IMR-90 (cell line): ENCODE measurements at regions not wholly inside any gene's neighbourhood (a gene's known extent, or its start where the extent isn't known, plus 50 kb on each side); places are given as distances from the start of the nearest gene placed in this dataset.

ENCODE experiments used
- ATAC-seq: fragments of 200-7000 bp; cut with Tn5 transposase; 2 replicates; pipeline ENCODE4 v1.9.1; 2020; ENCODE audit warnings: low read depth, mild to moderate bottlenecking, moderate library complexity
- BruUV-seq: library from RNA; stranded (reverse); fragments of 400-500 nt; replicated peaks from 2 replicates; lab custom pipeline; 2021; lab: Mats Ljungman, UMichigan
- CTCF ChIA-PET: fragments of 300-600 bp; formaldehyde crosslinking; extraction: SDS; loops from one replicate; lab custom pipeline; 2021; ENCODE audit warnings: antibody characterized with exemption; lab: Yijun Ruan, JAX
- POLR2A ChIA-PET: fragments of 300-600 bp; sonication (Branson Sonifier 250); formaldehyde crosslinking; loops from one replicate; lab custom pipeline; 2022; ENCODE audit warnings: antibody characterized with exemption; ENCODE audit not compliant: unreplicated experiment; lab: Charles Lee
- DNase-seq: peaks from one replicate; pipeline ENCODE4 v3.0.0; 2013
- H2AFZ ChIP-seq: replicated peaks from 2 replicates; pipeline ENCODE3; 2013; ENCODE audit warnings: low read length, mild to moderate bottlenecking; ENCODE audit not compliant: poor library complexity
- H2AK5ac ChIP-seq: 2 replicates; pipeline ENCODE4 v1.6.1; 2013; ENCODE audit warnings: low read depth, low read length, inconsistent platforms
- H2AK9ac ChIP-seq: replicated peaks from 2 replicates; pipeline ENCODE3; 2013; ENCODE audit warnings: mild to moderate bottlenecking, low read depth, low read length, moderate library complexity; ENCODE audit not compliant: poor library complexity
- H2BK120ac ChIP-seq: 2 replicates; pipeline ENCODE4 v1.6.1; 2013; ENCODE audit warnings: low read depth, low read length, inconsistent platforms
- H2BK15ac ChIP-seq: 3 replicates; pipeline ENCODE4 v1.6.1; 2013; ENCODE audit warnings: low read depth, low read length, inconsistent platforms
- H2BK20ac ChIP-seq: 2 replicates; pipeline ENCODE4 v1.6.1; 2013; ENCODE audit warnings: low read depth, mild to moderate bottlenecking, inconsistent platforms, low read length, moderate library complexity
- H2BK5ac ChIP-seq: 2 replicates; pipeline ENCODE4 v1.6.1; 2013; ENCODE audit warnings: mild to moderate bottlenecking, low read depth, low read length, inconsistent platforms; ENCODE audit not compliant: poor library complexity, severe bottlenecking
- H3K14ac ChIP-seq: replicated peaks from 2 replicates; pipeline ENCODE4 v1.6.1; 2013; ENCODE audit warnings: low read depth, low read length, inconsistent platforms
- H3K18ac ChIP-seq: 2 replicates; pipeline ENCODE4 v1.6.1; 2013; ENCODE audit warnings: low read depth, low read length, control low read depth
- H3K23ac ChIP-seq: 2 replicates; pipeline ENCODE4 v1.6.1; 2013; ENCODE audit warnings: low read depth, low read length, inconsistent platforms
- H3K27ac ChIP-seq: 2 replicates; pipeline ENCODE4 v1.5.1; 2013; ENCODE audit warnings: mild to moderate bottlenecking, control low read depth, low read length; ENCODE audit not compliant: insufficient read depth
- H3K27me3 ChIP-seq: 2 replicates; pipeline ENCODE4 v1.6.1; 2013; ENCODE audit warnings: low read length; ENCODE audit not compliant: control insufficient read depth, insufficient read depth
- H3K36me3 ChIP-seq: 2 replicates; pipeline ENCODE4 v1.6.1; 2013; ENCODE audit warnings: low read length, mixed read lengths; ENCODE audit not compliant: control insufficient read depth, insufficient read depth
- H3K4ac ChIP-seq: 2 replicates; pipeline ENCODE4 v1.6.1; 2013; ENCODE audit warnings: low read depth, low read length, inconsistent platforms
- H3K4me1 ChIP-seq: 2 replicates; pipeline ENCODE4 v1.6.1; 2013; ENCODE audit warnings: low read length, mixed read lengths; ENCODE audit not compliant: control insufficient read depth, insufficient read depth
- H3K4me2 ChIP-seq: 2 replicates; pipeline ENCODE4 v1.6.1; 2013; ENCODE audit warnings: low read depth, mild to moderate bottlenecking, control low read depth, low read length, moderate library complexity
- H3K4me3 ChIP-seq: 2 replicates; pipeline ENCODE4 v1.5.1; 2013; ENCODE audit warnings: low read depth, mild to moderate bottlenecking, control low read depth, low read length, moderate library complexity; ENCODE audit not compliant: insufficient read depth
- H3K56ac ChIP-seq: 2 replicates; pipeline ENCODE4 v1.6.1; 2013; ENCODE audit warnings: low read length, inconsistent platforms; ENCODE audit not compliant: insufficient read depth; ENCODE audit errors: extremely low read depth
- H3K79me1 ChIP-seq, 2 experiments: 2 replicates each; pipeline ENCODE4 v1.6.1; 2013; ENCODE audit warnings: low read length in 2 of 2, inconsistent platforms in 1 of 2, low read depth in 1 of 2
- H3K9ac ChIP-seq: 2 replicates; pipeline ENCODE4 v1.6.1; 2013; ENCODE audit warnings: low read depth, low read length, control low read depth
- H3K9me1 ChIP-seq: 2 replicates; pipeline ENCODE4 v1.6.1; 2013; ENCODE audit warnings: low read length, inconsistent platforms; ENCODE audit not compliant: insufficient read depth
- H3K9me3 ChIP-seq: 2 replicates; pipeline ENCODE4 v1.6.1; 2013; ENCODE audit warnings: low read length; ENCODE audit not compliant: control insufficient read depth, insufficient read depth
- H4K20me1 ChIP-seq: 2 replicates; pipeline ENCODE4 v1.6.1; 2013; ENCODE audit warnings: low read length, inconsistent platforms; ENCODE audit not compliant: insufficient read depth
- H4K5ac ChIP-seq: 2 replicates; pipeline ENCODE4 v1.6.1; 2013; ENCODE audit warnings: mild to moderate bottlenecking, low read depth, low read length, control low read depth
- H4K8ac ChIP-seq, 2 experiments: 2 replicates each; pipeline ENCODE4 v1.6.1; 2013; ENCODE audit warnings: low read depth in 2 of 2, low read length in 2 of 2, control low read depth in 1 of 2, inconsistent platforms in 1 of 2
- H4K91ac ChIP-seq: 2 replicates; pipeline ENCODE4 v1.6.1; 2013; ENCODE audit warnings: low read depth, low read length, inconsistent platforms; ENCODE audit not compliant: insufficient read depth
- ELK1 ChIP-seq: fragments of 150-350 bp; IDR thresholded peaks from 2 replicates; pipeline ENCODE4 v1.6.1; 2016; ENCODE audit warnings: low read depth, mild to moderate bottlenecking, low read length, moderate library complexity, borderline replicate concordance
- FOS ChIP-seq: fragments of 150-350 bp; IDR thresholded peaks from 2 replicates; pipeline ENCODE4 v1.6.1; 2016; ENCODE audit warnings: low read depth, low read length
- MAZ ChIP-seq: IDR thresholded peaks from 2 replicates; pipeline ENCODE4 v1.6.1; 2012; ENCODE audit warnings: low read depth, mild to moderate bottlenecking, low read length, improper control_type of control experiment, moderate library complexity, borderline replicate concordance
- MXI1 ChIP-seq: IDR thresholded peaks from 2 replicates; pipeline ENCODE4 v1.6.1; 2012; ENCODE audit warnings: low read depth, mild to moderate bottlenecking, low read length, moderate library complexity, borderline replicate concordance
- NFE2L2 ChIP-seq: fragments of 150-350 bp; IDR thresholded peaks from 2 replicates; pipeline ENCODE4 v1.6.1; 2016; ENCODE audit warnings: low read depth, mild to moderate bottlenecking, low read length
- RFX5 ChIP-seq: IDR thresholded peaks from 2 replicates; pipeline ENCODE4 v1.8.0; 2012; ENCODE audit warnings: low read depth, mild to moderate bottlenecking, low read length, moderate library complexity
- USF2 ChIP-seq: fragments of 150-350 bp; IDR thresholded peaks from 2 replicates; pipeline ENCODE4 v1.6.1; 2017; ENCODE audit warnings: mild to moderate bottlenecking, antibody characterized with exemption, low read length, low read depth
- WGBS, 2 experiments: methylation state at CpG; one replicate each; pipeline versions ENCODE4 v1.1.5 to v1.1.7; 2013; ENCODE audit warnings: missing lambda C conversion rate in 2 of 2; ENCODE audit not compliant: insufficient read length in 1 of 2; ENCODE audit errors: extremely low coverage in 2 of 2; 5-methylcytosine and 5-hydroxymethylcytosine counted together
- dilution Hi-C: fragments of 300-500 bp; cut with HindIII; formaldehyde crosslinking; loops from one replicate; pipeline ENCODE4 v1.14.3; 2018; ENCODE audit warnings: low sequenced_read_pairs; ENCODE audit not compliant: unreplicated experiment
- in situ Hi-C: fragments of 300-500 bp; cut with MboI; formaldehyde crosslinking; loops from 3 replicates; pipeline ENCODE4 v1.14.3; 2019; ENCODE audit warnings: low sequenced_read_pairs, inconsistent platforms, mixed read lengths
- intact Hi-C: fragments of 100-400 bp; cut with micrococcal nuclease; formaldehyde crosslinking; loops from 2 replicates; pipeline ENCODE4 v1.10.0; 2022

DNA sequence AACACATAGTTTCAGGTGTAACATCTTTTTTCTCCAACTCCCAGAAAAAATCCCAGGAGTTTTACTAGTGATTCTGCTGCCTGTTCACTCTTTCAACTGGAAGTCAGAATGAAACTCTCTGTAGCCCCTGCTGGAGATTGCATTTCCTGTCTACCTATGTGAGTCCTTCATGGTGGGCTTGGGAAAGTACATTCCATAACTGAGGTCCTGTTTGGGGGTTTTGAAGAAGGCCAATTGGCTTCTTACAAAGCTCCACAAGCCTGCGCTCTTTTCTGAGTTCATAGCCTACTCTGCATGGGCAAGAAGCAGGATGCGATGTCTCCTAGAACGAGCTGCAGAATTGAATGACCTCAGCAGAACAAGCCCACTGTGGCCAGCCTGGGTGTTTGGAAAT, 86.7 kb downstream of the LYZL2 start:
- POLR2A ChIA-PET: no interaction called here
- dilution Hi-C loops: no loop called here

More for the DNA sequence above, 86.7 kb downstream of the LYZL2 start:
- H3K4ac ChIP-seq: no peak overlapping the region
- H3K27ac ChIP-seq: no peak overlapping the region
- no peak overlapping the region for H2BK5ac ChIP-seq
- ATAC-seq (no peak), DNase-seq (no peak)
- no peaks in the 10 kb centered on the region for H3K9me1 ChIP-seq
- H3K56ac ChIP-seq: no peak overlapping the region
- in situ Hi-C loops: no loop called here
- WGBS, 2 experiments: no CpG with 5 or more reads among the region's 3 CpGs
- H3K79me1 ChIP-seq: no peaks in the 10 kb centered on the region
- no peak overlapping the region for H2AK5ac ChIP-seq
- TF ChIP-seq MAZ: no peak
- no peak for TF ChIP-seq FOS
- TF ChIP-seq MXI1: no peak
- no peak for TF ChIP-seq NFE2L2
- no peak for TF ChIP-seq USF2
- TF ChIP-seq ELK1: no peak
- no peak for TF ChIP-seq RFX5
- H4K5ac ChIP-seq: no peak overlapping the region
- H3K18ac ChIP-seq: no peak overlapping the region
- no peaks in the 10 kb centered on the region for H3K9me3 ChIP-seq
- H3K14ac ChIP-seq: no peak overlapping the region
- H4K8ac ChIP-seq: no peak overlapping the region
- no peaks in the 10 kb centered on the region for H4K20me1 ChIP-seq
- intact Hi-C loops: no loop called here
- H3K4me1 ChIP-seq: 0 out of 2 replicates have a peak, but pooled peaks cover 2% of the 10 kb centered on the region
- H4K91ac ChIP-seq: no peak overlapping the region
- no peak overlapping the region for H2AK9ac ChIP-seq
- no peak overlapping the region for H3K9ac ChIP-seq
- H3K4me3 ChIP-seq: no peak overlapping the region
- H2AFZ ChIP-seq: no peak overlapping the region
- H3K27me3 ChIP-seq: peaks cover 5% of the 10 kb centered on the region
- no TSS peak for BruUV-seq
- no peak overlapping the region for H3K23ac ChIP-seq
- no peak overlapping the region for H2BK20ac ChIP-seq
- H2BK15ac ChIP-seq: no peak overlapping the region
- CTCF ChIA-PET: no interaction called here
- no peaks in the 10 kb centered on the region for H3K36me3 ChIP-seq
- H3K4me2 ChIP-seq: no peak overlapping the region
- H2BK120ac ChIP-seq: no peak overlapping the region
